ENCODE measurements at regions not wholly inside any gene's neighbourhood (a gene's known extent, or its start where the extent isn't known, plus 50 kb on each side); places are given as distances from the start of the nearest gene placed in this dataset.
A peak's percentile ranks its signal among the peaks of the same experiment; 100 is the strongest.

GRCh38 chr1:201591348-201591747 lies 52.4 kb downstream of the NAV1 start:
- DNase-seq (ENCODE audit: low spot score) (peak; percentile 44), ATAC-seq (peak; percentile 63)
- H3K27me3 ChIP-seq (ENCODE audit: insufficient read depth) = no peaks in the 10 kb centered on the region
- Mint-ChIP-seq H3K27me3 (ENCODE audit: insufficient read depth, low read depth, poor library complexity) (peaks cover 16% of the 10 kb centered on the region), H3K9me3 (no peaks in the 10 kb centered on the region), H3K27ac (peak overlapping the region; percentile 25; the same call in 1 of the 2 replicates), H3K36me3 (ENCODE audit: low read depth) (no peaks in the 10 kb centered on the region), H3K4me1 (peaks cover 47% of the 10 kb centered on the region), H3K4me3 (peak overlapping the region; percentile 35; the same call in 2 of the 3 replicates)
- H3K79me2 ChIP-seq (replicated peaks; ENCODE audit: insufficient read depth) = no peaks in the 10 kb centered on the region
- H3K36me3 ChIP-seq (ENCODE audit: insufficient read depth) = no peaks in the 10 kb centered on the region
- peak overlapping the region; percentile 72 for H3K4me2 ChIP-seq
- H2AFZ ChIP-seq = no peak overlapping the region
- H4K20me1 ChIP-seq (replicated peaks; ENCODE audit: insufficient read depth) = no peaks in the 10 kb centered on the region
- H3F3A ChIP-seq (replicated peaks; ENCODE audit: low read depth) = peaks cover 6% of the 10 kb centered on the region; the same call in 1 of the 2 replicates
- peaks cover 41% of the 10 kb centered on the region for H3K4me1 ChIP-seq (ENCODE audit: insufficient read depth)
- H3K9me2 ChIP-seq (ENCODE audit: insufficient read depth) = no peaks in the 10 kb centered on the region
- peak overlapping the region; percentile 33; the same call in 1 of the 2 replicates for H3K4me3 ChIP-seq
- H3K27ac ChIP-seq (ENCODE audit: low read depth) = peak overlapping the region; percentile 89
- no peak for TF ChIP-seq JUNB (IDR thresholded peaks at IDR 0.05; ENCODE audit: unreplicated experiment)
- no peak for TF ChIP-seq EZH2 (IDR thresholded peaks at IDR 0.05; ENCODE audit: low read depth, unreplicated experiment)
- no peak for TF ChIP-seq CTCF (conservative IDR thresholded peaks at IDR 0.05; ENCODE audit: low read depth in 2 of 2)
- TF ChIP-seq ETS1 (IDR thresholded peaks at IDR 0.05) = no peak
- TF ChIP-seq ZNF114 (CRISPR knock-in tag; IDR thresholded peaks at IDR 0.05) = no peak
- no peak for TF ChIP-seq STAT1 (IDR thresholded peaks at IDR 0.05; ENCODE audit: unreplicated experiment)
- TF ChIP-seq NANOG (IDR thresholded peaks at IDR 0.05; ENCODE audit: borderline replicate concordance) = no peak
- no peak for TF ChIP-seq CREB1 (CRISPR knock-in tag; IDR thresholded peaks at IDR 0.05; ENCODE audit: low read depth)
- no peak for TF ChIP-seq REST (IDR thresholded peaks at IDR 0.05; ENCODE audit: unreplicated experiment)
- TF ChIP-seq EZH2phosphoT487 (IDR thresholded peaks at IDR 0.05; ENCODE audit: unreplicated experiment) = no peak
- no peak for TF ChIP-seq POLR2AphosphoS5 (IDR thresholded peaks at IDR 0.05; ENCODE audit: low read depth)
- no peak for TF ChIP-seq ZNF331 (CRISPR knock-in tag; IDR thresholded peaks at IDR 0.05; ENCODE audit: low read depth)
- TF ChIP-seq, protein P1, sequence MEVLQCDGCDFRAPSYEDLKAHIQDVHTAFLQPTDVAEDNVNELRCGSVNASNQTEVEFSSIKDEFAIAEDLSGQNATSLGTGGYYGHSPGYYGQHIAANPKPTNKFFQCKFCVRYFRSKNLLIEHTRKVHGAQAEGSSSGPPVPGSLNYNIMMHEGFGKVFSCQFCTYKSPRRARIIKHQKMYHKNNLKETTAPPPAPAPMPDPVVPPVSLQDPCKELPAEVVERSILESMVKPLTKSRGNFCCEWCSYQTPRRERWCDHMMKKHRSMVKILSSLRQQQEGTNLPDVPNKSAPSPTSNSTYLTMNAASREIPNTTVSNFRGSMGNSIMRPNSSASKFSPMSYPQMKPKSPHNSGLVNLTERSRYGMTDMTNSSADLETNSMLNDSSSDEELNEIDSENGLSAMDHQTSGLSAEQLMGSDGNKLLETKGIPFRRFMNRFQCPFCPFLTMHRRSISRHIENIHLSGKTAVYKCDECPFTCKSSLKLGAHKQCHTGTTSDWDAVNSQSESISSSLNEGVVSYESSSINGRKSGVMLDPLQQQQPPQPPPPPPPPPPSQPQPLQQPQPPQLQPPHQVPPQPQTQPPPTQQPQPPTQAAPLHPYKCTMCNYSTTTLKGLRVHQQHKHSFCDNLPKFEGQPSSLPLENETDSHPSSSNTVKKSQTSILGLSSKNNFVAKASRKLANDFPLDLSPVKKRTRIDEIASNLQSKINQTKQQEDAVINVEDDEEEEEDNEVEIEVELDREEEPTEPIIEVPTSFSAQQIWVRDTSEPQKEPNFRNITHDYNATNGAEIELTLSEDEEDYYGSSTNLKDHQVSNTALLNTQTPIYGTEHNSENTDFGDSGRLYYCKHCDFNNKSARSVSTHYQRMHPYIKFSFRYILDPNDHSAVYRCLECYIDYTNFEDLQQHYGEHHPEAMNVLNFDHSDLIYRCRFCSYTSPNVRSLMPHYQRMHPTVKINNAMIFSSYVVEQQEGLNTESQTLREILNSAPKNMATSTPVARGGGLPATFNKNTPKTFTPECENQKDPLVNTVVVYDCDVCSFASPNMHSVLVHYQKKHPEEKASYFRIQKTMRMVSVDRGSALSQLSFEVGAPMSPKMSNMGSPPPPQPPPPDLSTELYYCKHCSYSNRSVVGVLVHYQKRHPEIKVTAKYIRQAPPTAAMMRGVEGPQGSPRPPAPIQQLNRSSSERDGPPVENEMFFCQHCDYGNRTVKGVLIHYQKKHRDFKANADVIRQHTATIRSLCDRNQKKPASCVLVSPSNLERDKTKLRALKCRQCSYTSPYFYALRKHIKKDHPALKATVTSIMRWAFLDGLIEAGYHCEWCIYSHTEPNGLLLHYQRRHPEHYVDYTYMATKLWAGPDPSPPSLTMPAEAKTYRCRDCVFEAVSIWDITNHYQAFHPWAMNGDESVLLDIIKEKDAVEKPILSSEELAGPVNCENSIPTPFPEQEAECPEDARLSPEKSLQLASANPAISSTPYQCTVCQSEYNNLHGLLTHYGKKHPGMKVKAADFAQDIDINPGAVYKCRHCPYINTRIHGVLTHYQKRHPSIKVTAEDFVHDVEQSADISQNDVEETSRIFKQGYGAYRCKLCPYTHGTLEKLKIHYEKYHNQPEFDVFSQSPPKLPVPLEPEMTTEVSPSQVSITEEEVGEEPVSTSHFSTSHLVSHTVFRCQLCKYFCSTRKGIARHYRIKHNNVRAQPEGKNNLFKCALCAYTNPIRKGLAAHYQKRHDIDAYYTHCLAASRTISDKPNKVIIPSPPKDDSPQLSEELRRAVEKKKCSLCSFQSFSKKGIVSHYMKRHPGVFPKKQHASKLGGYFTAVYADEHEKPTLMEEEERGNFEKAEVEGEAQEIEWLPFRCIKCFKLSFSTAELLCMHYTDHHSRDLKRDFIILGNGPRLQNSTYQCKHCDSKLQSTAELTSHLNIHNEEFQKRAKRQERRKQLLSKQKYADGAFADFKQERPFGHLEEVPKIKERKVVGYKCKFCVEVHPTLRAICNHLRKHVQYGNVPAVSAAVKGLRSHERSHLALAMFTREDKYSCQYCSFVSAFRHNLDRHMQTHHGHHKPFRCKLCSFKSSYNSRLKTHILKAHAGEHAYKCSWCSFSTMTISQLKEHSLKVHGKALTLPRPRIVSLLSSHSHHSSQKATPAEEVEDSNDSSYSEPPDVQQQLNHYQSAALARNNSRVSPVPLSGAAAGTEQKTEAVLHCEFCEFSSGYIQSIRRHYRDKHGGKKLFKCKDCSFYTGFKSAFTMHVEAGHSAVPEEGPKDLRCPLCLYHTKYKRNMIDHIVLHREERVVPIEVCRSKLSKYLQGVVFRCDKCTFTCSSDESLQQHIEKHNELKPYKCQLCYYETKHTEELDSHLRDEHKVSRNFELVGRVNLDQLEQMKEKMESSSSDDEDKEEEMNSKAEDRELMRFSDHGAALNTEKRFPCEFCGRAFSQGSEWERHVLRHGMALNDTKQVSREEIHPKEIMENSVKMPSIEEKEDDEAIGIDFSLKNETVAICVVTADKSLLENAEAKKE (CRISPR knock-in tag; IDR thresholded peaks at IDR 0.05) = no peak
